Caki2 (cell line): ENCODE measurements at regions not wholly inside any gene's neighbourhood (a gene's known extent, or its start where the extent isn't known, plus 50 kb on each side); places are given as distances from the start of the nearest gene placed in this dataset.
A peak's percentile ranks its signal among the peaks of the same experiment; 100 is the strongest.
"Not testable (repeated sequence)": the region's sequence is repeated elsewhere in the genome, so short reads cannot be mapped to it uniquely, and the experiment has no call there.

Experiments
- DNase-seq: peaks from one replicate; pipeline ENCODE4 v3.0.0-alpha.2; 2015; ENCODE audit warnings: low read depth
- in situ Hi-C: cut with HindIII; loops from 2 replicates; pipeline ENCODE4 v1.10.0; 2016; ENCODE audit warnings: low sequenced_read_pairs, low pct_unique_long_range_greater_than_20kb, mixed read lengths

DNA sequence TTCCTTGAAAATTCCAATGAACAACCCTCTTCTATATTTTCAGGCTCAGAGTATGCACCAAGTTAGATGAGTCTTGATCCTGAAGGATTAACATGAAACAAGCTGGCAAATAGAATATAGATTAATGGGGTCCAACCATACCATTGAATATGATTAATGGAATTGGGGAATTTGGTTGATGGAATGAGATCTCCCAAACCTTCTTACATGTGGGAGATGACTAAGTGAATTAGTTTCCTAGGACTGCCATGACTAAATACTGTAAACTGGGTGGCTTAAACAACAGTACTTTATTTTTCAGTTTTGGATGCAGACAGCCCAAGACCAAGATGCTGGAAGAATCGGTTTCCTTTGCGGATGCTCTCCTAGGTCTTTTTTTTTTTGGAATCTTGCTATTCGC, 347.0 kb downstream of the QKI start:
- DNase-seq = no peak
- in situ Hi-C loops = no loop called here

DNA sequence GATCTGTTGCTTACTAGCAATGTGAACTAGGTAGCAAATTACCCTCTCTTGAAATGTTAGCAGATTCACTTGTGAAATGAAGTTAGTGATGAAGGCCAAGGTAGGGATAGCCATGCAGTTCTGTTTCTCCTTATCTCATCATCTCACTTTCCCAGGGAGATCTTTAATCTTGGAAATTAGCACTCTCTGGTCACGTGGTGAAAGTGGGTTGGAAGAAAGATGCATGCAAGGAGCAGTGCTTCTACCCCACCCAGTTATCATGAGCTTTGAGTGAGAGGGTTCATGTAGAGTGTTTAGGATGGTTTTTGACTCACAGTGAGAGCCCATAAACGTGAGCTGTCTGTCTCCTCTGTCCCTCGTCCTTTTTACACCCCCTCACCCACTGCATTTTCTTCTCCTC, 346.3 kb downstream of the QKI start:
- DNase-seq = no peak
- in situ Hi-C loops = no loop called here

DNA sequence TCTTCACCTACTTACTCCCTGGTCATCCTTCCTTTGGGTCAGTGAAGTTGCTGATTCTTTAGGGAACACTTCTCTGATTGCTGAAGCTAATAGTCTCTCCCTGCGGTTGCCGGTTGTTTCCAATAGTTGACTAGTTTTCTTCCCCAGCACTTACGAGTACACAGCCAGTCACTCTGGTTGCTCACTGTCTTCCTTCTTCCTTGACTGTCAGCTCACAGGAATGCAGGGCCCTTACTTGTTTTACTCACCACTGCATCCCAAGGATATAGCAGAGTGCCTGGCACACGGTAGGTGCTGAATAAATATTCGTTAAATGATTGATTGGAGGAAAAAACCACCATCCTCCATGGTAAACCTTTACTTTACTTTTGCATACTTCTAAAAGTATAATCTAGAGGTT, 345.0 kb downstream of the QKI start:
- in situ Hi-C loops = no loop called here
- peak; percentile 2 for DNase-seq

GRCh38 chr6:163757520-163757919, 343.0 kb downstream of the QKI start:
- no peak for DNase-seq
- in situ Hi-C loops = no loop called here

DNA sequence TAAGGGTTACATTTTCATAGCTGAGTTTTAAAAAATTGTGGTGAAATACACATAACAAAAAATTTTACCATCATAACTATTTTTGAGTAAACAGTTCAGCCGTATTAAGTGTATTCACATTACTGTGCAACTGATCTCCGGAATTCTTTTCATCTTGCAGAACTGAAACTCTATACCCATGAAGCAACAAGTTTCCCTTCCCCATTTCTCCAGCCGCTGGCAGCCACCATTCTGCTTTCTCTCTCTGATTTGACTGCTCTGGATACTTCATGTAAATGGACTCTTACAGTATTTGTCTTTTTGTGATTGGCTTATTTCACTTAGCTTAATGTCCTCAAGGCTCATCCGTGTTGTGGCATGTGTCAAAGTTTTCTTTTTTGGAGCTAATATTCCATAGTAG, 341.6 kb downstream of the QKI start:
- DNase-seq = no peak
- in situ Hi-C loops = no loop called here

DNA sequence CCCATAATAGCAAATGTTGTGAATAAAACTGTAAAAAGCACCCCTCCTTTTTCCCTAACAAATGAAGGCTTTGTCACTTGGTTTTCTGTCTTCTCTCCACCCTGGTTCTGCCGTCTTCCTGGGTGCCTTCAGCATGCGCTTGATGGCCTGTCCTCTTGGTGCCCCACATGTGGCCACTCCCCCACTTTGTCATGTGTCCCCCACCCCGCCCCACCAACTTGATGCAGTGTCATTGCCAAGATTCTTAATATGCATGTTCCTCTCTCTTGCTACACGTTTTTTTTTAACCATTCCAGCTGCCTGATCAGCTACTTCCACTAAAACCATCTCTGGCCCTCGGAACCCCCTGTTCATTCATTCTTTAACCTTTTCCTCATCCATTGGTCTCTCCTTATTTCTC, 340.3 kb downstream of the QKI start:
- in situ Hi-C loops = no loop called here
- DNase-seq = no peak

DNA sequence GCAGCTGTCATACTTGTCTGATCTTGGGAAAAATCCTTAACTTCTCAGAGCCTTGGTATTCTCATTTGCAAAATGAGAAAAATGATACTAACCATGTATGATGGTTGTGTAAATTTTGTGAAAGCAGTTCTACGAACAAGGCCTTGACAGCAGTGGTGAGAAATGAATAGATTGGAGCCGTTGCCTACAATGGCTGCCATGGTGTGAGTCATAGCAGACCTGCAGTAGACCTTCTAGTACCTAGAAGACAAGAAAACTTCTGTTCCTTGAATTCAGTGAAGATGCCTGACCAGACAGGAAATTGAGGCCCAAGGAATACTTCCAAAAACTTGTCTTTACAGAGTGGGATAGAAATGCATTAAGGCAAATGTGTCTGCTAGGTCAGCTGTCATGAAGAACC, 338.9 kb downstream of the QKI start:
- in situ Hi-C loops = no loop called here
- DNase-seq = no peak

- no peak for DNase-seq
- in situ Hi-C loops = no loop called here
Observed at GRCh38 chr6:163752446-163752845, 337.9 kb downstream of the QKI start.

GRCh38 chr6:163751032-163751525, 336.6 kb downstream of the QKI start:
- in situ Hi-C loops = no loop called here
- DNase-seq = no peak

DNA sequence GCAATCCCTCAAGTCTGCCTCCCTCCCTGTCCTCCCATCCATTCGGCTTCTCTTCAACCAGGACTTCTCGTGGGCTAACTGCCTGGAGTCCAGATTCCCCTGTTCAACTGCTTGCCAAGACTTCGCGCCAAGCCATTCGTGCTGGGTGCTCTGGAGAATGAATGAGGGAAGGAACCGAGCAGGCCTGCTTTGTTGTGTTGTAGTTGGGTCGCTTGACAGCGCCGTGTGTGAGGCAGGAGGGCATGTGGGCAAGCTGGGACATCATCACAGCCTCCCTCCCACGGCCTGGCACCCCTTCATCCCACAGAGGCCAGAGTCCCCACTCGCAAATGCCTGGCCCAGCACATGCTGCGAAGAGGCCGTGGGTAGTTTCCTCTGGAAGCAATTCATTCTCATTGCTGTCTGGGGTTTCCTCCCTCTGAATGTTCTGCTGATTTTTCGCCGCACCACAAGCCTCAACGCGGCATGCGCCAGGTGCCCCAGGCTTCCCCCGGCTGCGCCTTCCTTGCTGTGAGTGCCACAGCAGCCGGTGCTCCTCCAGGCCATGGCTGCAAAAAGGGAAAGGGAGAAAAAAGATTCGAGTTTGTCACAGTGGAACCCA, 336.0 kb downstream of the QKI start:
- DNase-seq = no peak
- in situ Hi-C loops = no loop called here

GRCh38 chr6:163748886-163749285, 334.4 kb downstream of the QKI start:
- DNase-seq = no peak
- in situ Hi-C loops = no loop called here

DNA sequence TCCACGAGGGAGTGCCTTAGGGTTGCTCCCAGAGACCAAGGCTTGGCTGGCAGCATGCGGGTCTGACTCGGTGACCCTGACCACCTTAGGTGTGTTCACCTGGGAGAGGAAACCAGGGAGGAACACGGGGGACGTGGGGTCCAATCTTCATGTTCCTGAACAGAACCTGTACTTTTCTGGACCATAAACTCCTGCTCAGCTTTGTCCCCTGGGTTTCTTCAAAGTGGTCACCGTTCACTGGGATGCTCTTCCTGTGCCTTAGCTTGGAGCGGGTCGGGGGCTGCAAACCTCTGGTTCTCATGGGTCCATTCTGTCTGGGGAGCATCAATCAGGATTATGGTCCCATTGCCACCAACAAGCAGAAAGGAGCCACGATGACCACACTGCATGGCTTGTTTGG, 333.5 kb downstream of the QKI start:
- DNase-seq = no peak
- in situ Hi-C loops = no loop called here

DNA sequence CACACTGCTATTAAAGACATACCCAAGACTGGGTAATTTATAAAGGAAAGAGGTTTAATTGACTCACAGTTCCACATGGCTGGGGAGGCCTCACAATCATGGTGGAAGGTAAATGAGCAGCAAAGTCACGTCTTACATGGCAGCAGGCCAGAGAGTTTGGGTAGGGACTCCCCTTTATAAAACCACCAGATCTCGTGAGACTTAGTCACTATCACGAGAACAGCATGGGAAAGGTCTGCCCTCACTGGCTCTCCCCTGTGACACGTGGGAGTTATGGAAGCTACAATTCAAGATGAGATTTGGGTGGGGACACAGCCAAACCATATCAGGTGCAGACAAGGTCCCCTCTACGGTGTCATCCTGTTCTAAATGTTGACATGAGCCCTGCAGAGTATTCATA, 332.5 kb downstream of the QKI start:
- in situ Hi-C loops = not testable (repeated sequence)
- DNase-seq = peak; percentile 12

GRCh38 chr6:163745536-163746400, 331.2 kb downstream of the QKI start:
- in situ Hi-C loops = no loop called here
- DNase-seq = peak; percentile 90

- in situ Hi-C loops = no loop called here
- no peak for DNase-seq
Observed at GRCh38 chr6:163744256-163744925, 329.9 kb downstream of the QKI start.

- in situ Hi-C loops = no loop called here
- no peak for DNase-seq
Observed at GRCh38 chr6:163743796-163744195, 329.3 kb downstream of the QKI start.

DNA sequence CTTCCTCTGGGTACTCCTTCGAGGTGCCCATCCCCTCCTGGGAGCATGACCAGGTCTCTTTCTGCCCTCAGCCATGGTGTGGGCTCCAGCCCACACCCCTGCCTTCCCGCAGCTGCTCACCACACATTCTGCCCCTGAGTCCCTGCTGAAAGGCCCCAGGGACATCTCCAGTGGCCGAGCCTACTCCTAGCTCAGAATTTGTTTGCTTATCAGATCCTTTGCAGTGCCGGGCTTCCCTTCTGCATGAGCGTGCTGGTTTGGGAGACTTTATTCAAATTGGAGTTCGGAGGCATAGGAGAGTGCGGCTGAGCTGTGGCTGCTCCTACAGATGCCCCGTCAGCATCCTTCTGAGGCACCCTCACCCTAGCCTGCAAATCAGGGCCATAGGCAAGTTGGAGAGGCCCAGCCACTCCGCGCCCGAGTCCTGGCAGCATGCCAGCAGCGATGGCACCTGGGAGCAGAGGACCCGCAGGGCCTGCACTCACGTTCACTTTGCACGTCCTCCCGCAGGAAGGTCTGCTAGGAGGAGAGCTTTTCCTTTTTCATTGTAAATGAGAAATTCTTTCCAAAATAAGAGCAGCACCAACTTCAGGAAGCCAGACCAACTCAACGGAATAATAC, 327.3 kb downstream of the QKI start:
- in situ Hi-C loops = no loop called here
- no peak for DNase-seq

DNA sequence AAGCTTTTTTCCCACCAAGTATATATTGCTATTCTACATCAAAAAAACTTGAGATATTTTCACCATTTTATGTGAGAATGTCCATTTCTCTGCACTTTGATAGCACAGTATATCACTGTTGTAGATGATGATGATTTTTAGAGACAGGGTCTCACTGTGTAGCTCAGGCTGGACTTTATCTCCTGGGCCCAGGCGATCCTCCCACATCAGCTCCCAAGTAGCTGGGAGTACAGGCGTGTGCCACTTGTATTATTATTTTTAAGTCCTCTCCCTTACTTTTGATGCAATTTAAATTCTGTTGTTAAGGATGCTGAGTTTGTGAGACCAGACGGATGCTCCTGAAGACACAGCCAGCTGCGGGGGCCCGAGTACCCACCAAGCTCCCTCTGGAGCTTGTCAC, 326.8 kb downstream of the QKI start:
- in situ Hi-C loops = no loop called here
- DNase-seq = no peak

- DNase-seq = no peak
Observed at GRCh38 chr6:163739966-163740365, 325.4 kb downstream of the QKI start.

More at GRCh38 chr6:163739966-163740365, 325.4 kb downstream of the QKI start:
- in situ Hi-C loops = no loop called here
